Panc1 (cell line): ENCODE measurements at regions not wholly inside any gene's neighbourhood (a gene's known extent, or its start where the extent isn't known, plus 50 kb on each side); places are given as distances from the start of the nearest gene placed in this dataset.

Experiments
- ATAC-seq: fragments of 200-7000 bp; cut with Tn5 transposase; 2 replicates; pipeline ENCODE4 v1.9.1; 2020; ENCODE audit warnings: mild to moderate bottlenecking, moderate library complexity
- BruUV-seq: library from RNA; stranded (reverse); fragments of 400-500 nt; replicated peaks from 2 replicates; lab custom pipeline; 2021; lab: Mats Ljungman, UMichigan
- CTCF ChIA-PET: fragments of 300-600 bp; sonication (Branson Sonifier 250); formaldehyde crosslinking; loops from one replicate; lab custom pipeline; 2022; ENCODE audit warnings: antibody characterized with exemption; lab: Charles Lee
- POLR2A ChIA-PET: fragments of 300-600 bp; sonication (Branson Sonifier 250); formaldehyde crosslinking; loops from one replicate; lab custom pipeline; 2022; ENCODE audit warnings: antibody characterized with exemption; lab: Charles Lee
- DNase-seq: peaks from one replicate; pipeline ENCODE4 v3.0.0-alpha.2; 2010; ENCODE audit warnings: low read depth, low spot score
- H3K27ac ChIP-seq: 2 replicates; pipeline ENCODE4 v1.5.1; 2011; ENCODE audit warnings: mild to moderate bottlenecking, low read length, inconsistent platforms
- H3K27me3 ChIP-seq: fragments of 200-500 bp; sonication (Bioruptor generic); 2 replicates; pipeline ENCODE4 v1.6.0; 2014; ENCODE audit warnings: low read length, inconsistent platforms; ENCODE audit not compliant: control insufficient read depth, insufficient read depth
- H3K36me3 ChIP-seq: fragments of 200-500 bp; sonication (Bioruptor generic); 2 replicates; pipeline ENCODE4 v1.5.1; 2014; ENCODE audit warnings: inconsistent platforms, mild to moderate bottlenecking, low read length, moderate library complexity; ENCODE audit not compliant: control insufficient read depth, insufficient read depth
- H3K4me1 ChIP-seq: 2 replicates; pipeline ENCODE4 v1.5.1; 2011; ENCODE audit warnings: inconsistent platforms, mild to moderate bottlenecking, low read length, moderate library complexity; ENCODE audit not compliant: control insufficient read depth, insufficient read depth
- H3K4me3 ChIP-seq, 2 experiments: 2 replicates each; pipeline ENCODE4 v1.5.1; 2011 to 2012; ENCODE audit warnings: low read depth in 2 of 2, low read length in 2 of 2, mild to moderate bottlenecking in 2 of 2, inconsistent platforms in 1 of 2, moderate library complexity in 1 of 2
- H3K9me3 ChIP-seq: fragments of 200-500 bp; sonication (Bioruptor generic); 2 replicates; pipeline ENCODE4 v1.5.1; 2014; ENCODE audit warnings: low read depth, mild to moderate bottlenecking, inconsistent platforms, low read length, moderate library complexity; ENCODE audit not compliant: control insufficient read depth, insufficient read depth
- CTCF ChIP-seq: fragments of 450-650 bp; IDR thresholded peaks from 2 replicates; pipeline ENCODE4 v1.5.1; 2017; ENCODE audit warnings: mild to moderate bottlenecking
- POLR2AphosphoS5 ChIP-seq: IDR thresholded peaks from 2 replicates; pipeline ENCODE4 v1.6.1; 2012; ENCODE audit warnings: mild to moderate bottlenecking, low read depth, low read length, moderate library complexity
- REST ChIP-seq, 2 experiments: IDR thresholded peaks; 2 replicates each; pipeline ENCODE4 v1.6.1; 2011 to 2012; ENCODE audit warnings: low read depth in 2 of 2, control low read depth in 1 of 2, low read length in 1 of 2, mild to moderate bottlenecking in 1 of 2, moderate library complexity in 1 of 2; ENCODE audit not compliant: insufficient read depth in 1 of 2
- SIN3A ChIP-seq: IDR thresholded peaks from 2 replicates; pipeline ENCODE4 v1.6.1; 2012; ENCODE audit warnings: low read depth, mild to moderate bottlenecking, low read length, moderate library complexity, borderline replicate concordance; ENCODE audit not compliant: insufficient read depth
- TCF7L2 ChIP-seq: IDR thresholded peaks from 2 replicates; pipeline ENCODE4 v1.6.1; 2011; ENCODE audit warnings: mild to moderate bottlenecking, low read depth, low read length, inconsistent platforms
- in situ Hi-C: cut with HindIII; loops from 2 replicates; pipeline ENCODE4 v1.10.0; 2016; ENCODE audit warnings: low sequenced_read_pairs, low pct_unique_long_range_greater_than_20kb
- intact Hi-C: fragments of 100-400 bp; cut with micrococcal nuclease; formaldehyde crosslinking; loops from one replicate; pipeline ENCODE4 v1.10.0; 2022; ENCODE audit not compliant: unreplicated experiment

- DNase-seq (no peak), ATAC-seq (no peak)
- in situ Hi-C loops = no loop called here
- H3K4me1 ChIP-seq = no peaks in the 10 kb centered on the region
- POLR2A ChIA-PET = no interaction called here
- peaks cover 7% of the 10 kb centered on the region for H3K27me3 ChIP-seq
- BruUV-seq = no TSS peak
- no peak overlapping the region for H3K27ac ChIP-seq
- H3K36me3 ChIP-seq = no peaks in the 10 kb centered on the region
- intact Hi-C loops = no loop called here
- CTCF ChIA-PET = no interaction called here
- no peaks in the 10 kb centered on the region for H3K9me3 ChIP-seq
- no peak overlapping the region for H3K4me3 ChIP-seq
- TF ChIP-seq TCF7L2 = no peak
- no peak for TF ChIP-seq CTCF
- TF ChIP-seq REST (IDR thresholded peaks at IDR 0.05; ENCODE audit: insufficient read depth in 1 of 2, low read depth in 2 of 2, low read length in 1 of 2) = no peak
- no peak for TF ChIP-seq POLR2AphosphoS5
- TF ChIP-seq SIN3A = no peak
Observed at GRCh38 chr3:143215059-143215458, 95.5 kb downstream of the CHST2 start.
